ENCODE measurements at regions not wholly inside any gene's neighbourhood (a gene's known extent, or its start where the extent isn't known, plus 50 kb on each side); places are given as distances from the start of the nearest gene placed in this dataset.

DNA sequence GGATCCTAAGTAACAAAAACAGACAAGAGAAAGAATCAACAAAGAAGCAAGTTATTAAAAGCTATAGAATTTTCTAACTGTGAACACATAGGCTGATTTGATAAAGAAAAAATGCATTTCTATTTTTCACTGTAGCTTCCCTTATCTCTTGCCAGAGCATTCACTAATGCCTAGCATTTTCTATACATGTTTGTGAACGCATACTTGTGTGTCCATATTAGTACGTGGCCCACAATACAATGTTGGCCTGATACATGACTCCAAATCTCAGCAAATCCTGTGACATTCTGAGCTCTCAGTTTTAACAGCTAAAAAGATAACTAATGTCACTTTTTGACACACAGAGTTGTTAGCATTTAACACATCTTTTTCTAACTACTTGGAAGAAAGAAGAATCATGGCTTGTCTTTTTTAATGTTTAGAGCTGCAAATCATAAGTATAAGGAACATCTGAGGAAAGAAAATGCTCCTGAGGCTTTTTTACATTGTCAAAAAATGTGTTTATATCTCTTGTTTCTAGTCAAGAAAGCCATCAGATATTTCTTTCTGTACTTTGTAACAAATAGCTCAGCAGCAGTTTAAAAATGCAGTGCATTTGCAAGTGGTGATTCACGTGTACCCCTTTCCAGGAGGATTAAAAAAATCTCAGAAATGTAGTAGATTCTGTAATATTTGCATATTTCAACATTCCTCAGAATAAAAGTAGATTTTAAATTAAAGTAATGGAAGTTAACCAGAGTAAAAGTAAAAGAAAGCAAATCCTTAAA, 1646.8 kb upstream of the TMEFF2 start:
- no peak for TF ChIP-seq CTCF (conservative IDR thresholded peaks at IDR 0.05; ENCODE audit: low read depth, low read length)
- no peak for TF ChIP-seq EZH2 (IDR thresholded peaks at IDR 0.05; ENCODE audit: borderline replicate concordance, low read depth, low read length, poor library complexity, severe bottlenecking)
